C4-2B (cell line): ENCODE measurements at regions not wholly inside any gene's neighbourhood (a gene's known extent, or its start where the extent isn't known, plus 50 kb on each side); places are given as distances from the start of the nearest gene placed in this dataset.

Source experiments
- CTCF ChIP-seq: fragments of 450-650 bp; conservative IDR thresholded peaks from 2 replicates; pipeline ENCODE4 v1.5.1; 2017; ENCODE audit warnings: mild to moderate bottlenecking
- ZFX ChIP-seq: fragments of 450-650 bp; IDR thresholded peaks from 2 replicates; pipeline ENCODE4 v1.6.1; 2017

GRCh38 chr11:116352881-116353280 is 419.9 kb downstream of the BUD13 start:
- TF ChIP-seq CTCF (no peak), ZFX (no peak)
